GM19025 (cell line): ENCODE measurements at regions not wholly inside any gene's neighbourhood (a gene's known extent, or its start where the extent isn't known, plus 50 kb on each side); places are given as distances from the start of the nearest gene placed in this dataset.

ENCODE experiments used
- ATAC-seq: cut with Tn5 transposase; IDR thresholded peaks from one replicate; pipeline ENCODE4 v1.9.1; 2021; ENCODE audit warnings: mild to moderate bottlenecking, low read depth, moderate library complexity; ENCODE audit not compliant: unreplicated experiment

DNA sequence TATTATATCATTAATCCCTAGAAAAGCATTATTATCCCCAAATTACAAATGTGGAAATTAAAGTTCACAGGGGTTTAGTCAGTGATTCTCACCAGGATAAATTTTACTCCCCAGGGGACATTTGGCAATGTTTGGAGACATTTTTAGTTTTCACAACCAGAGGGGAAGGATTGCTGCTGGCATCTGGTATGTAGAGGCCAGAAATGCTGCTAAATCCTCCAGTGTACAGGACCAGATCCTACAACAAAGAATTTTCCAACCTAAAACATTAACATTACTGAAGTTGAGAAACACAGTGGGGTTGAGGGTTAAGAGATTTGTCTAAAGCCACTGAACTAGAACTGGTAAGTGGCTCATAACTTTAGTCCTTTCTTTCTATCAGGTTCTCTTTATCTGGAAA lies 162.0 kb upstream of the SYT6 start:
- no peak for ATAC-seq

DNA sequence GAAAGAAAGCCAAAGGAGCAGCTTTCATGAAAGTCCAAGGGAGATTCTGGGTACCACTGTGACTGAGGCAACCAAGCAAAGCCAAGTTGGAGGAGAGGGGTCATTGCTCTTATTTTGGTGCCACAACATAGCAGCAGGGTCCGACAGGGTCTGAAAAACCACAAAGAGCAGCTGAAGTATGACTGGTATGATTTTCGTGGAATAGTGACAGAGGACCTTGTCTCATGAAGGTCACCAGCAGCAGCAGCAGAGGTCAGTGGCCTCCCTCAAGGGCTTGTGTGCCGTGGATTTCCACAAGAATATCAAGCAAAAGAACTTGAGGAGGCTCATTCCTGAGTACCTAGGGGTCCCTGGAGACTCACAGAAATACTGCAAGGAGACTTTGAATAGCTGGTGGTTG lies 160.9 kb upstream of the SYT6 start:
- no peak for ATAC-seq

DNA sequence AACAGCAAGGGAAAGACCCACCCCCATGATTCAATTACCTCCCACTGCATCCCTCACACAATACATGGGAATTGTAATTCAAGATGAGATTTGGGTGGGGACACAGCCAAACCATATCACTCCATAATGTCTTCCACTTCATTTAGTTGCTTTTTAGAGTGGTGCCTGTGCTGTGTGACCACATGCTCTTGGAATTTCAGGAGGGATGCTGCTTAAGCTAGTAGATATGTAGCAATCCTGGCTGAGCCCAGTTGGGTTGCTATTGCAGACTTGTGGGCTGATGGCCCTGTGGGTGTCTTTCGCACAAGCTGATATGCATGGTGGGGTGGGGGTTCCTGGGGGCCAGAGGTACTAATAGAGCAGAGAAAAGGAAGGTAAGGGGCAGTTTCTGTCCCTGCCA lies 160.4 kb upstream of the SYT6 start:
- ATAC-seq: no peak

DNA sequence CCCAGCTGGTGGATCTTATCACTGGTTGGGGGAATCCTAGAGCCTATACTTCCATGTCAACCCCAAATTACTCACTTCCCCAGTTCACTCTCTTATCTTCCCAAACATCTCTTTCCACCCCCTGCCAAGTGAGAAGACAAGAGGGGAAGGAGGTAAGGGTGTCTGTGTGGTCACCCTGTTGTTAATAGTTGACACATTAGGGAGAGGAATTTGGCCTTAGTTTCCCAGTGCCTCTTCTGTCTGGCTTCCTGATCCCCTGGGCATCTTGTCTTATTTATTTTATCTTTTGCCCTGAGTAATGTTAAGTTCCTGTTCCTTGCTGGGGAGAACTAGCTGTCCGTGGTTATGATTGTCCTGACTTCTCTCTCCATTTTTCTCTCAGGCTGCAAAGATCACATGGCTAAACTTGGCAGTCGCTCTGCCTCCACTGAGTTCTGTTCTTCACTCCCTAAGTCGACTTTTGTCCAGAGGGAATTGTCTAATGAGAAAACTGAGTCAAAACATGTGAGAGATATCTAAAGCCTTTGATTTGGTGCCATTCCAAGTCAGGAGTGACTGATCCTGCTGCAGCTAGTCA lies 157.1 kb upstream of the SYT6 start:
- ATAC-seq: no peak

DNA sequence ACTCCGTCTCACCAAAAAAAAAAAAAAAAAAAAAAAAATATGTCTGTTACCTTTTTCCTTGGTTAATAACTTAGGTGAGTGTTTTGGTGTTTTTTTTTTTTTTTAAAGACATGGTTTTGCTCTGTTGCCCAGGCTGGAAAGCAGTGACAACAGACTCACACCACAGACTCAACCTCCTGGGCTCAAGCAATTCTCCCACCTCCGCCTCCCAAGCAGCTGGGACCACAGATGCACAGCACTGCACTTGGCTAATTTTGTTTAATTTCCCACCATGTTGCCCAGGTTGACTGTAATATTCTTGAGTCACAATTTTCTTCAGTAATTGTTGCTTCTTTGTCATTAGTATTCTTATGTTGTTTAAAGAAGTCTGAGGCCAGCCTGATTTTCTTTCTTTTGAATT lies 149.2 kb upstream of the SYT6 start:
- ATAC-seq: no peak

DNA sequence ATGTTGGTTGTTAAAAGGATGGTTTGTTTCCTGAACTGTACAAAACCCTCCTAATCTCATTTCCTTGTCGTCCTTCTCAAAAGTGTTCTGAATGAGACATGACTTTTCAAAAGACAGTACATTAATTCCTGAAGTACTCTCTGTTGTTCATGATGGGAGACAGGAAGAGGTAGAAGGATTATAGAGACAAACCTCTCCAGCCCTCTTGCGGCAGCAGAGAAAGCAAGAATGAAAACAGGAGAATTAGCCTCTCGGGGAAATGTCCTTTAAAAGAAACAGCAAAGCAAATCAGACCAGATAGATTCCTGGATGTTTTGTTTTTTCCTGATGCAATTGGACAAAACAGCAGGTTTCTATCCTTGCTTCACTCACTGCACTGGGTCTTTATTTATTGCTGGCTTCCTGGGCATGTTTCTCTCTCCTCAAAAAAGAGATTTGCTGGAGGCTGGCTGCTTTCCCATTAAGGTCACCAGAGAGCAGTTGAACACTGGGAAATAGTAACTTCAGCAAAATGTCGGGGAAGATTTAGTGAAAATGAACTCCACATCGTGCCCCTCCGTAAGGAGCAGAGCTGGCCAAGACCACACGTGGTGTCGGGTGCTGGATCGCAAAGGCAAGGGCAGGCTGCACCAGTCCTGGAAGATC lies 145.8 kb upstream of the SYT6 start:
- ATAC-seq: no peak

DNA sequence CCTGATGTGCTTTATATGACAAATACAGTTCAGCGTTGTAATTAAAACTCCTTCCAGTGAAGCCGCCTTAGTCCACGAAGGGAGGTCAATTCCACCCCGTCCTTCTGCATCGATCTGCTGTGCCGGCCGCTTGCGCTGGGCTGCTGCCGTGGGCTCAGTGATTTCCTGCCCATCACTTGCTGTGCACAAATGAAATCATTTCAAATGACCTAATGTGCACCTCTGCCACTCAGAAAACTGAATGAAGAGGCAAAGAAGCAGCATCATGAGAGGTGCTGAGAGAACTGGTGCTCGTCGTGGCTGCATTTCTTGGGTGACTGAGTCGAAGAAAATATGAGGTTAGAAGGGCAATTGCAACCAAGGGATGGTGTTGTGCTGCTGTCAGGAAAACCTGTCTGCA lies 144.3 kb upstream of the SYT6 start:
- ATAC-seq: no peak

- no peak for ATAC-seq
These were observed 142.7 kb upstream of the SYT6 start for GRCh38 chr1:114296413-114296812.

DNA sequence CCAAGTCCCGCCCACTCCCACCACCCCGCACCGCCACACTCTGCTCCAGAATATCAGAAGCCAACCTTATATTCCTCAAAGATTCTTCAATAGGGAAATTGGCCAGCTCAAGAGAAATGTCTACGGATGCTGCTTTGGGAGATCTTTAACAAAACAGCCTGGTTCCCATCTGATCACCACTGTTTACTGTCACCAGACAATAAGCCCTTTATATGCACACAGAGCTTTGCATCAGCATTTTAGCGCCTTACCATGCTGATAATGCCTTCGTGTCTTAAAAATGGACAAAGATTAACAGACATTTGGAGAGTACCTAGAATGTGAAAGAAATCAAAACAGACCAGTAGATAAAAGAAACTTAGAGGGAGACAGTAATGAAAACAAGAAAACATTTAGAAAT lies 141.7 kb upstream of the SYT6 start:
- ATAC-seq: no peak

GRCh38 chr1:114292835-114293234 lies 139.2 kb upstream of the SYT6 start:
- no peak for ATAC-seq

GRCh38 chr1:114292194-114292593 lies 138.5 kb upstream of the SYT6 start:
- ATAC-seq: no peak

- ATAC-seq: no peak
These were observed 137.1 kb upstream of the SYT6 start for GRCh38 chr1:114290776-114291175.

DNA sequence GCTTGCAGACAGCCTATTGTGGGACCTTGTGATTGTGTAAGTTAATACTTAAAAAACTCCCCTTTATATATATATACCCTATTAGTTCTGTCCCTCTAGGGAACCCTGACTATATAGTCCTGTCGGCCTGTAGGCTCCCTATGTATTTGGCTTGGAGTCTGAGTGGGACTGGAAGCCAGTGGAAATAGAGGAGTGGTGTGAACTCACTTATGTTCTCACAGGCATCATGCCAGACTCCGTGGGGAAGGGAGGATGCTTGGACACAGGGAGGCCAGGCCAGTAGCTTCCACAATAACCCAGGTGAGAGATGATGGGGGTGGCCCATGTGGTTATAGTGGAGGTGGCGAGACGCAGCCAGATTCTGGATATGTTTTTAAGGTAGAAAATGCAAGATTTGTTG lies 136.7 kb upstream of the SYT6 start:
- ATAC-seq: no peak

DNA sequence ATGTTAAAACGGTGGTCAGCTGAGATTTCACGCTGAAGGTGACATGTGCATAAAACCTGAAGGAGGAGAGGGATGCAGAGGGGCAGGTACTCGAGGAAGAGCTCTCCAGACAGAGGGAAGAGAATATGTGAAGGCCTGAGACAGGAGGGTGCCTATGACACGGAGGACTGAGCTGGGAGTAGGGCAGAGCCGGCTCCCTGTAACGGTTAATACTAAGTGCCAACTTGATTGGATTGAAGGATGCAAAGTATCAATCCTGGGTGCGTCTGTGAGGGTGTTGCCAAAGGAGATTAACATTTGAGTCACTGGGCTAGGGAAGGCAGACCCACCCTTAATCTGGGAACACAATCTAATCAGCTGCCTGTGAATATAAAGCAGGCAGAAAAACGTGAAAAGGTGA lies 136.2 kb upstream of the SYT6 start:
- no peak for ATAC-seq

DNA sequence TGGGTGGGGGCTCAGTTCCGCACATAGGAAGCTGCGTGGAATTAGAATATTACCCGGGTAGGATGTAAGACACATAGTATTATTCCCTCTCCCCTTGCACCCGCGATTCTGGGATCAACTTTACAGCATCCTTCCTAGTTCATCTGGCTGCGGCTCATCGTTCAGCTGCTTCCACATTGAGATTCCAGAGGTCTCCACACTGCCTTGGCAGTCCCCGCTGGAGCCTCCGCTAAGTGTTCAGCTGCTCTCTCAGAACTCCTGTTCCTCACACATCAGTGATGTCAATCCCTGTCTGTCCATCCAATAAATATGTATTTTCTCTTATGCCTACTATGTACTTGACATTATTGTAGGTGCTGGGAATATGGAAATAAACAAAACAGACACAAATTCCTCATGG lies 135.6 kb upstream of the SYT6 start:
- no peak for ATAC-seq

GRCh38 chr1:114286960-114287359 lies 133.3 kb upstream of the SYT6 start:
- ATAC-seq: no peak

DNA sequence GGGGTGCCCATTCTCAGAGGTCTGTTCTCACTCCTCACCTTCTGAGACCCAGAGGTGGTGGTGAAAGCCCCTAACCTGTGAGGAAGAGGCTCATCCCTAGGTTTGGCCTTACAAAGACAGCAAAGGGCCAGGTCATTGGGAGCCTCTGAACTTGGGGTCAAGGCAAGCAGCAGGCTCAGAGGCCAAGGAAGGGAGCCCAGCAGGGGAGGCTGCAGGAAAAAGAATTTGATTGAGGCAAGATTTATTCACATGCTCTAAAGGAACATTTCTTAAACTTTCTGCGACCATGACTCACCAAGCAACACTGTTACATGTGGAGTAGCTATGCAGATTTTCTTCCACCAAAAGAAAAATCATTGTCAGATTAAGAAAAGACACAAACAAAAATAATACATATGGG lies 132.5 kb upstream of the SYT6 start:
- ATAC-seq: no peak

GRCh38 chr1:114282751-114283403 lies 129.2 kb upstream of the SYT6 start:
- ATAC-seq: peak; percentile 75

GRCh38 chr1:114278911-114279310 lies 125.2 kb upstream of the SYT6 start:
- no peak for ATAC-seq

DNA sequence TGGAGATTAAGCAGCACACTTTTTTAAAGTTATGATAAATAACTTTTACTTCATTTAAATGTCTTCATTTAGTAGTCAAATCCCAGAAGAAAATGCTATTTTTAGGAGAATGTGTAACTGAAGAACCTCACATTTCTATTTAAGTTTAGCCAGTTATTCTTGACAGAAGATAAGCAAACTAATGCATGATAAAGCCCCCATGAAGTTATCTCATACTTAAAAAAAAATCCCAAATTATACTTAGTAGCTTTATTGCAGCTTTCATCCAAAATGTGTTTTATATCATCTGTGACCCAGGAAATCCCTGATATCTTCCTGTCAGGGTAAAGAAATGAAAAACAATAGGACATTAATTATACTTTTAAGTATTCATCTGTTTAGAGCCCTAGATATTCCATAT lies 124.8 kb upstream of the SYT6 start:
- ATAC-seq: no peak

GRCh38 chr1:114274621-114275317 lies 121.1 kb upstream of the SYT6 start:
- no peak for ATAC-seq

- ATAC-seq: no peak
These were observed 118.9 kb upstream of the SYT6 start for GRCh38 chr1:114272593-114272992.
